ENCODE measurements at regions not wholly inside any gene's neighbourhood (a gene's known extent, or its start where the extent isn't known, plus 50 kb on each side); places are given as distances from the start of the nearest gene placed in this dataset.

DNA sequence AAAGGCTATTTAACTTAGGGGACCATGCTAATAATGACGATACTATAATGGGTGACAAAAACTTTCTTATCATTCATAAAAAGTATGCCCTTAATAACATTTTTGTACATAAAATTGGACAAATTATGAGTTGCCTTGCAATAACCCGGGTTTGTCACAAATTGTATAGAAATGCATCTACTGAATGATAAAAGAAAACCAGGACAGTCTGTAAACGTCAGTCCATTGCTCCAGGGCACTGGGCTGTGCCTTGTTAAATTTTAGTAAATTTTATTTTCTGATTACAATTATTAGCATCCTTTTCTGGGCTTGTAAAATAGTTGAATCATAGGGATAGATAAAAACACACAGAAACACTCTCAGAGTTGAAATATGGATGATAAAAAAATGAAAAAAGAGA, 778.3 kb downstream of the RAPGEF2 start:
- Histone ChIP-seq H3K4me1 (no peaks in the 10 kb centered on the region), H3K27me3 (no peaks in the 10 kb centered on the region), H3K9ac (no peak overlapping the region), H3K4me3 (no peak overlapping the region), H3K36me3 (no peaks in the 10 kb centered on the region), H3K4me2 (no peak overlapping the region), H3K9me3 (no peaks in the 10 kb centered on the region), H4K20me1 (no peaks in the 10 kb centered on the region), H3K27ac (no peak overlapping the region)
- no peak for TF ChIP-seq Cebpa-rat (IDR thresholded peaks at IDR 0.05)

DNA sequence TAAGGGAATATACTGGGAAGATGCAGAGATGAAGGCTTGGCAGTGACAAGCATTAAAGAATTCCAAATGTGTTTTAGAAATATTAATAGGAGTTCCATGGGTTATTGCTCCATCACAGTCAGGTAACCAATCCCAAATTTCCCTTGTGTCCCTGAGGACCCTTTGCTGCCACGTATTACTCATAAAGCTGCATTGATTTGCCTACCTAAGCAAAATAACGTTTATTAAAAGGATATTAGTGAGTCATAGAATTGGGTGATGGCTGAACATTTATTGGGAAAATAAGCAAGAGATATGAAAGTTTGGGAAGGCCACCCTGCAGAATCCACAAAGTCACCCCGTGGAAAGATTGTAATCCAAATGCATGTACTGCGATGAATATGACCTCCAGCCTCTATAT, 782.1 kb downstream of the RAPGEF2 start:
- Histone ChIP-seq H3K9ac (no peak overlapping the region), H3K4me3 (no peak overlapping the region), H4K20me1 (no peaks in the 10 kb centered on the region), H3K36me3 (no peaks in the 10 kb centered on the region), H3K9me3 (no peaks in the 10 kb centered on the region), H3K27me3 (no peaks in the 10 kb centered on the region), H3K4me2 (no peak overlapping the region), H3K4me1 (no peaks in the 10 kb centered on the region), H3K27ac (no peak overlapping the region)
- no peak for TF ChIP-seq Cebpa-rat (IDR thresholded peaks at IDR 0.05)

DNA sequence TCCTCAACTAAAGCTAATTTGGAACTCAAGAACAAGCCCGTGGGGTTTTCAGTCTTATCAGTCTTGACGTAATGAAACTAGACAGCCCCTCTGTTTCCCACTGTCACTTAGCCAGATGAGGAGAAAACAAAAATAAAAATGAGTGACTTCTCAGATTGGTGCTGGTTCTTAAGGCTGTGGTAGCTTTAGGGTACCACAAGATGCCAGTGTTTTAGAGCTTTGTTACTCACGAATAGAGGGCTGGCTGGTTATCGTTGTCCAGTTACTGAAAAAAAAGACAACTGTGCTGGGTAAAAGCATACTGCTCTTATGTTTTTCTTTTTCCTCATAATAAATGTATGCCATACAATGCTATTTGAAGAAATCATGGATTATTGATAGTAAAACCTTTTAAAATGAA, 796.7 kb downstream of the RAPGEF2 start:
- Histone ChIP-seq H3K4me1 (no peaks in the 10 kb centered on the region), H3K4me2 (no peak overlapping the region), H4K20me1 (no peaks in the 10 kb centered on the region), H3K9ac (no peak overlapping the region), H3K36me3 (no peaks in the 10 kb centered on the region), H3K4me3 (no peak overlapping the region), H3K27me3 (no peaks in the 10 kb centered on the region), H3K27ac (no peak overlapping the region), H3K9me3 (no peaks in the 10 kb centered on the region)
- no peak for TF ChIP-seq Cebpa-rat (IDR thresholded peaks at IDR 0.05)

DNA sequence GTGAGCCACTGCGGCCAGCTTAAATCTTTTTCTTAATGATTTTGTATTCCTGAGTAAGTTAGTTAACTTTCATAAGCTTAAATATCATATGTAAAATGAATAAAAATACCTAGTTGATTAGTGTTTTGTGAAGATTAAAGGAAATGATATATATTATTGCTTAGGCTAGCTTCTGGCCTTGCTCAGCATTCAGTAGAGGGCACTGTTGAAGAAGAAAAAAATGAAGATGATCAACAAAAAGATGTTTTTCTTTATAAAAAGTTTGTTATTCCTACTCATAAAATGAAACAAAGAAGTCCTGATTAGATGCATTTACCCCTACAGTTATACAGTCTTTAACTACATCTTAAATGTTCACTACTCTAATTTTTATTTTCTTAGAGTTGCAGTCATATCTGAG, 797.7 kb downstream of the RAPGEF2 start:
- TF ChIP-seq Cebpa-rat (IDR thresholded peaks at IDR 0.05) = no peak
- Histone ChIP-seq H3K36me3 (no peaks in the 10 kb centered on the region), H3K4me3 (no peak overlapping the region), H3K27ac (no peak overlapping the region), H3K9me3 (no peaks in the 10 kb centered on the region), H3K4me1 (no peaks in the 10 kb centered on the region), H4K20me1 (no peaks in the 10 kb centered on the region), H3K4me2 (no peak overlapping the region), H3K27me3 (no peaks in the 10 kb centered on the region), H3K9ac (no peak overlapping the region)

DNA sequence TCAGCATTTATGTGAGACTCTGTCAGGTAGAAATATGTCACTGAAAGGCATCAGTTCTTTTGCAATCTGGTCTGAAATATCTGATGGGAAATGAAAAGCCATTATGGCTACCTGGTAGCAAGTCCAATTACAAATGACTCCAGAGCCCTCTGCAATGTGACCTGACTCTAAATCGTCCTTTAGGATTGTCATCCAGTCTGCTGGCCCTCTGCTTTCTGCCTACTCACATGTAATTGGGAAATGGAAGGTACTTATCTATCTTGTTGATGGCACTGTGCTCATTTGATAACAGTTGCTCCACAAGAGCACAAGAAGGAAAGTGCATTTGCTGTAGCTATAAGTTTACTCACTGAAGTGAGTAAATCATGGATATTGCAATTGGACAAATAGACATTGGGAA, 799.8 kb downstream of the RAPGEF2 start:
- Histone ChIP-seq H3K27me3 (no peaks in the 10 kb centered on the region), H3K9me3 (no peaks in the 10 kb centered on the region), H3K36me3 (no peaks in the 10 kb centered on the region), H4K20me1 (no peaks in the 10 kb centered on the region), H3K9ac (no peak overlapping the region), H3K4me2 (no peak overlapping the region), H3K27ac (no peak overlapping the region), H3K4me1 (no peaks in the 10 kb centered on the region), H3K4me3 (no peak overlapping the region)
- TF ChIP-seq Cebpa-rat (IDR thresholded peaks at IDR 0.05) = no peak

DNA sequence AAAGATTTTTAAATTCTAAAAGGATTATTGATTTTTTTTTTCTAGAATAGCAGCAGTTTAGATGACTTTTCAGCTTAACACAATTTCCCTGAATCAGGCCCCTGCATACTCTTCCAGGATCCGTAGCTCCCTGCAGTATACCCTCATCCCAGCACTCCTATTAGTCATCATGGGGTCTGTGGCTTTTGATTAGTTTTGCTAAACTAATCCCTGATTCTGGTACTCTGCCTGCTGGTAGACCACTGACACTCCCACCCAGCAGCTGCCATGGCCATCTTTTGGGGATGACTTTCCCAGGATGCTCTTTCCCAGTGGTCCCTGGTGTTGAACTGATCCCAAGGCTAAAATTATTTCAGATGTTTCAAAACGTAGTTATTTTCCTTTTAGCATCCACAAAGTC, 802.0 kb downstream of the RAPGEF2 start:
- Histone ChIP-seq H3K4me1 (no peaks in the 10 kb centered on the region), H4K20me1 (no peaks in the 10 kb centered on the region), H3K36me3 (no peaks in the 10 kb centered on the region), H3K4me2 (no peak overlapping the region), H3K9ac (no peak overlapping the region), H3K27ac (no peak overlapping the region), H3K9me3 (no peaks in the 10 kb centered on the region), H3K4me3 (no peak overlapping the region), H3K27me3 (no peaks in the 10 kb centered on the region)
- no peak for TF ChIP-seq Cebpa-rat (IDR thresholded peaks at IDR 0.05)

DNA sequence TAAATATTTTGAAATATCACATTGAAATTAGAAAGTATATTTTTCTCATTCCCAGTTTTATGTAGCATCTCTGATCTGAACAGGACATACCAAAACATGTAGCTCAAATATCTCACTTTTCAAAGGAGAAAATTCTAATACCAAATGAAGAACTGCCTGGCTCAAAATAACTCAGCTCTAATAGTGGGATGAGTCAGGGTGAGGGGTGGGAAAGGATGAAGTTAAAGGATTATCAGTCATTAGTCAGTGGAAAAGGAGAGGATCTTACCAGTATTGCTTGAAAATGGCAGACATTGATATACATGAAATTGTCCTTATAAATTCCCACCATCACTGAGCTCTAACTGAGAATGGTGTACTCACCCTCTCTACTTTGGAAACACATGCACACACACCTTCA, 803.2 kb downstream of the RAPGEF2 start:
- TF ChIP-seq Cebpa-rat (IDR thresholded peaks at IDR 0.05) = no peak
- Histone ChIP-seq H3K27ac (no peak overlapping the region), H3K36me3 (no peaks in the 10 kb centered on the region), H3K4me1 (no peaks in the 10 kb centered on the region), H3K4me2 (no peak overlapping the region), H4K20me1 (no peaks in the 10 kb centered on the region), H3K9me3 (no peaks in the 10 kb centered on the region), H3K9ac (no peak overlapping the region), H3K27me3 (no peaks in the 10 kb centered on the region), H3K4me3 (no peak overlapping the region)

DNA sequence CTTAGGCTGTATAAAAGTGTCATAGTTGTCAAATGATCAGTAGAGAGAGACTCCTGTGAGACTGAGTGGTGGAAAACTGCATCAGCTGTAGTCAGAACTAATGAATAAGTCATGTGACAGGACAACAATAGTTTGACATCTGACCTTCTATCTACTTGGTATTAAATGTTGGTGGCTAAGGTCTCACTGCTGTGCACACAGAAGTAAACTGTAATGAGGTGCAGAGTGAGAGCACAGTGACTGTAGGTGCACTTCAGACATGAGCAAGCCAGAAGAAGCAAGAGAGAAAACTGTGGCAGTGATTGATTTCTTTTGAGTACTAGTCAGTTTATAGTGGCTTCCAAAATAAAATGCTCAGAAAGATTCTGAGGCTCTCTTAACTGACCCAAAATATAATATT, 803.6 kb downstream of the RAPGEF2 start:
- Histone ChIP-seq H4K20me1 (no peaks in the 10 kb centered on the region), H3K4me3 (no peak overlapping the region), H3K9me3 (no peaks in the 10 kb centered on the region), H3K4me1 (no peaks in the 10 kb centered on the region), H3K27me3 (no peaks in the 10 kb centered on the region), H3K4me2 (no peak overlapping the region), H3K9ac (no peak overlapping the region), H3K36me3 (no peaks in the 10 kb centered on the region), H3K27ac (no peak overlapping the region)
- TF ChIP-seq Cebpa-rat (IDR thresholded peaks at IDR 0.05) = no peak

DNA sequence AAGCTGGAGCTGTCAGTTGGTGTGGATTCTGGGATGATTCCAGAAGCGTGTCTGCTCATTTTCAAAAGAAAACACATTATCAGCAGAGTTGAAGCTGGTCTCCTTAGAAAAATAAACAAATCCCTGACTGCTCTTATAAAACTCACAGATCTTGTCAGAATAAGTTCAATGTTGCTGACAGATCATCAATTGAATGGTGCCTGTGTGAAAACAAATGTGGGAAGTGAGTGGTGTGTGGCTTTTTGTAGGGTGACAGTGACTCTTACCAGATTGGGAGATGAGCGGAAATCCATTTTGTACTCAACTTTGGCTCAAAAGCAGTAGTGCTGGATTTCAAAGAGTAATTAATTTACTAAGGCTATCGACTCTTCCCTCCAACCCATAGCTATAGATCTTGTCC, 807.8 kb downstream of the RAPGEF2 start:
- no peaks in the 10 kb centered on the region for H3K27me3 ChIP-seq
- no peak overlapping the region for H3K4me3 ChIP-seq
- H3K4me1 ChIP-seq = no peaks in the 10 kb centered on the region
- H4K20me1 ChIP-seq = no peaks in the 10 kb centered on the region
- H3K9me3 ChIP-seq = no peaks in the 10 kb centered on the region
- no peaks in the 10 kb centered on the region for H3K36me3 ChIP-seq
- TF ChIP-seq Cebpa-rat (IDR thresholded peaks at IDR 0.05) = no peak
- H3K27ac ChIP-seq = no peak overlapping the region
- H3K4me2 ChIP-seq = no peak overlapping the region
- H3K9ac ChIP-seq = no peak overlapping the region

DNA sequence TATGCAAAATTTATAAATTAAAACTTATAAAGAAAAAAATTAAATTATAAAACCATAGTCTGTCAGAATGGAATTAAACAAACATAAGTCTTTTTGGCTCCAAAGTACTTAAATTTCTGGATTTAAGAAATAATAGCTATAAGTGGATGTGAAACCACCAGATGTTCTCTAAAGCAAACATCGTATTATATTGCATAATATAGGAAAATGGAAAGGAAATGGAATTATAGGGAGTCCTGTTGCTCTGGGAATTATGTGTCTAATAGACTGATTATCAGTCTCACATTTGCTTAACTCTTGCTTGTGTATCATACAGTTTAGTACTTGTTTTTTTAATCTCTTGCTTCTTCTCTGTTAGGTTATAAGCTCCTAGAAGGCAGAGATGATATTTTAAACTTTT, 819.2 kb downstream of the RAPGEF2 start:
- peaks cover 22% of the 10 kb centered on the region for H3K9me3 ChIP-seq
- TF ChIP-seq Cebpa-rat (IDR thresholded peaks at IDR 0.05) = no peak
- no peak overlapping the region for H3K4me2 ChIP-seq
- no peaks in the 10 kb centered on the region for H4K20me1 ChIP-seq
- H3K4me1 ChIP-seq = no peaks in the 10 kb centered on the region
- H3K9ac ChIP-seq = no peak overlapping the region
- no peaks in the 10 kb centered on the region for H3K27me3 ChIP-seq
- no peaks in the 10 kb centered on the region for H3K36me3 ChIP-seq
- no peak overlapping the region for H3K4me3 ChIP-seq
- H3K27ac ChIP-seq = no peak overlapping the region

DNA sequence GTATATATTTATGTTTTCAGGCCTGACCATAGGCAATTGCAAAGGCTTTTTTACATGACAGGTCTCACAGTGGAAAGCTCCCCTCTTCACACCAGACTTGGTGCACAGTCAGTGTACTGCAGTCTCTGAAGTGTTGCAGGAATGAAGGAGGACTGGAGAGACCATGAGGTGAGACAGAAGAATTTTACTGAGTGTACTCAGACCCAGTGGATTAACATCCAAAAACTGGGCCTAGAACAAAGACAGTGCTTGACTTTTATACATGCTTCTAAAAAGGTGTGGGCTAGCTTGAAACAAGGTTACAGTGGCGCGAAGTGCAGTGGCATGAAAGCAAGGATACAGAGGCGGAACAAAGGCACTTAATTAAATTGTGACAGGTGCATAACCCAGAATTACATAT, 822.9 kb downstream of the RAPGEF2 start:
- peaks cover 33% of the 10 kb centered on the region for H3K9me3 ChIP-seq
- no peak overlapping the region for H3K4me2 ChIP-seq
- H3K36me3 ChIP-seq = no peaks in the 10 kb centered on the region
- no peak overlapping the region for H3K9ac ChIP-seq
- no peak overlapping the region for H3K4me3 ChIP-seq
- TF ChIP-seq Cebpa-rat (IDR thresholded peaks at IDR 0.05) = no peak
- no peaks in the 10 kb centered on the region for H3K4me1 ChIP-seq
- no peaks in the 10 kb centered on the region for H4K20me1 ChIP-seq
- no peak overlapping the region for H3K27ac ChIP-seq
- H3K27me3 ChIP-seq = no peaks in the 10 kb centered on the region

Data from BLaER1 (cell line).